GM21619 (cell line): ENCODE measurements at regions not wholly inside any gene's neighbourhood (a gene's known extent, or its start where the extent isn't known, plus 50 kb on each side); places are given as distances from the start of the nearest gene placed in this dataset.

Experiments
- ATAC-seq: cut with Tn5 transposase; IDR thresholded peaks from one replicate; pipeline ENCODE4 v1.9.1; 2021; ENCODE audit not compliant: unreplicated experiment

DNA sequence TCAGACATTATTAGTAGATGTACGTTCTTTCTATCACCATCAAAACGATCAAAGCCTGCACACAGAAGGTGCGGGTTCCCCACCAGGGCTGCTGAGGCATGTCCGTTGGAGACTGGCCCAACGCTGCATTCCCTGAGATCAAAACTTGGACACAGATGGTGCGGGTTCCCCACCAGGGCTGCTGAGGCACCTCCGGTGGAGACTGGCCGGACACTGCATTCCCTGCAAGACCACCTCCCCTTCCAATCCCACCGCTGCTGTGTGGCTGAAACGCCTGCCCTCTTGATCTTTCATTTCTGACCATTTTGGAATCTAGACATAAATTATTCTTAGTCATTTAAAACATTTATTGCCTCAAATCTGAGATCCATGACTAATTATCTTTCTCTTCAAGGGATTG, 254.2 kb upstream of the SALL3 start:
- no peak for ATAC-seq

DNA sequence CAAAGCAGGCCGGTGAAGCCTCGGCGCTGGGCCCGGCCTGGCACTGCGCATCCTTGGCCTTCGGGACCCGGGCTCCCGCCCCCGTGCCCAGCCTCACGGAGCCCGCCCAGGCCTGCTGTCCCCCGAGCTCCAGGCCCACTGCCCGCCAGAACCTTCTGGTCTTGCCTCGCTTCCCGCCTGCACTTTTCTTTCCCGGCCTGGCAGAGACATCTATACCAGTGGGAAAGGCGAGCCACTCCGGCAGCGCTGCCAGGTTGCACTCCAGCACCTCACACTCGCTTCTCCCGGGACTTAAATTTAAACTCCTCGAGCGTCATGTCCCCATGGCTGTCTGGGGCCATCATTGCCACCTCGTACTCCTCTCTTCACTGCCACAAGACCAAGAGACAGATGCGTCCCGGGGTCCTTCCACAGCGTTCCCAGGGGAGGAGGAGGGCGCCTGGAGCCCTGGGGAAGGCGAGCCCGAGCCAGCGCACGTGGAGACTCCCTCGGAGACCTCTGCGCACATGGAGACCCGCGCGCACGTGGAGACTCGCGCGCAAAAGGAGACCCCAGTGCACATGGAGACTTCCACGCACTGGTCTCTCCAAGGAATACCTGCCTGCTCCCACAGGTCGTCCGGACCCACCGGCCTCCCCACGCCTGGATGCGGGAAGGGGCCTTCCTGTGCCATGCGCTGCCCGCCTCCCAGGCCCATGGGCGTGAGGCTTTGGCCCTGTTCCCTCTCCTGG, 253.1 kb upstream of the SALL3 start:
- ATAC-seq = no peak

GRCh38 chr18:78727057-78727739, 252.4 kb upstream of the SALL3 start:
- no peak for ATAC-seq

DNA sequence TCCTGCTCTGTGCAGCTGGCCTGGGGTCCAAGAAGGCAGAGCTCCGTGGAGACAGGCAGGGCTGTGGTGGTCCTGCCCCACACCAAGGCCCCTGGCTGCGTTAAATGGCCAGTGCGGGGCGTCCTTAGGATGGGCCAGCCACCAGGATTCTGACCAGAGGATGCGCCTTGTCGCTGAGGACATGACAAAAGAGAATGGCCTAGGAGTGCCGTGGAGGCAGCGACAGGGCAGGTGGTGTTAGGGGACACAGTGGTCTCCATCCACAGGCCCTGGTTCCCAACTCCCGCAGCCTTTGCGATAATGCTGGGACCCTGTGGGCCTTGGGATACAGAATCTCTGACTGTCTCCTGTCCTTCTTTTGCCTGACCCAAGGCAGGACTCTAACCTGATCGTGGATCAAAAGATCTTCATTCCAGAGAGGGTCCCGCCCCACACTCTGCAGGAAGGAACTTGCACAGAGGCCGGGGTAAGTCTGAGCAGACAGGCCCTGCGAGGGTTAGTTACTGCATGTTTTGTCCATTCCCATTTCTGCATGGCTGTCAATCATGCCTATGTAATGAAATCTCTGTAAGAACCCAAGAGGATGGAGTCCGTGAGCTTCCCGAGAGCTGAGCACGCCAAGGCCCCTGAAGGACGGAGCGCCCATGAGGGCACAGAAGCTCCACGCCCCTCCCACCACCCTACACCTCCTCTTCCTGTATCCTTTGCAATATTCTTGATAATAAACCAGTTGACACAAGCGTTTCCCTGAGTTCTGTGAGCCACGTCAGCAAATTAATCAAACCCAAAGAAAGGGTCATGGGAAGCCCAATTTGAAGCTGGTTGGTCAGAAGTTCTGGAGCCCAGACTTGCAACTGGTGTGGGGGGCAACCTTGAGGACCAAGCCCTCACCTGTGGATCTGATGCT, 251.5 kb upstream of the SALL3 start:
- no peak for ATAC-seq

- no peak for ATAC-seq
These were observed 250.7 kb upstream of the SALL3 start for GRCh38 chr18:78728784-78729467.

GRCh38 chr18:78730546-78730945, 249.1 kb upstream of the SALL3 start:
- no peak for ATAC-seq

DNA sequence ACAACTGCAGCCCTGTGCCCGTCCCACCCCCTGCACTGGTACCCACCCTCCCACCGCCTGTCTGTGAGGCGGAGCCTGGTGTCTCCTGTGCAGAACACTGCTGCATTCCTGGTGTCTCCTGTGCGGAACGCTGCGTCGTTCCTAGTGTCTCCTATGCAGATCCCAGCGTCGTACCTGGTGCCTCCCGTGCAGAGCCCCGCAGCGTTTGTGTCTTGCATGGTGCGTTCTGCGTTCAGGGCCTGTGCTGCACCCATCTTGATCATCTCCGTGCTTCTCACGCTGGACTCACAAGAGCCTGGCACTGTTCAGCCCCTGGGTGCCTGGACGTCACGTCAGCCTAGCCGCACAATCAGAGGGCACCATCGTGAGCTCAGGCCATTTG, 248.6 kb upstream of the SALL3 start:
- ATAC-seq = no peak

- ATAC-seq = no peak
These were observed 248.1 kb upstream of the SALL3 start for GRCh38 chr18:78731398-78732032.

GRCh38 chr18:78732273-78733210, 247.1 kb upstream of the SALL3 start:
- no peak for ATAC-seq

- ATAC-seq = no peak
These were observed 245.6 kb upstream of the SALL3 start for GRCh38 chr18:78733762-78734613.

DNA sequence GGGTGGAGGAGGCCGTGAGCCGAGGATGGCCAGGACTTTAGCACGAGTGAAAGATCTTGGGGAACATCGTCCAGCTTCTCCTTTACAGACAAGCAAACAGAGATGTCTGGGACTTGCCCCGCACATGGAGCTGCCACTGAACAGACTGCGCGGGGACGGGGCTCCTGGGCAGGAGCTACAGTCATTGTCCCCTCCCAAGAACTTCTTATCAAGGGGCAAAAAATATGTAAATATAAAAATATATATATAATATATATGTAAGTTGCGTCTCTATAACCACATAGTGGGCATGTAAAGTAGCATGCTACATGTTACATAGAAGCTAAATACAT, 245.0 kb upstream of the SALL3 start:
- ATAC-seq = no peak

- ATAC-seq = no peak
These were observed 244.2 kb upstream of the SALL3 start for GRCh38 chr18:78735131-78736014.

- ATAC-seq = no peak
These were observed 243.5 kb upstream of the SALL3 start for GRCh38 chr18:78736015-78736690.

DNA sequence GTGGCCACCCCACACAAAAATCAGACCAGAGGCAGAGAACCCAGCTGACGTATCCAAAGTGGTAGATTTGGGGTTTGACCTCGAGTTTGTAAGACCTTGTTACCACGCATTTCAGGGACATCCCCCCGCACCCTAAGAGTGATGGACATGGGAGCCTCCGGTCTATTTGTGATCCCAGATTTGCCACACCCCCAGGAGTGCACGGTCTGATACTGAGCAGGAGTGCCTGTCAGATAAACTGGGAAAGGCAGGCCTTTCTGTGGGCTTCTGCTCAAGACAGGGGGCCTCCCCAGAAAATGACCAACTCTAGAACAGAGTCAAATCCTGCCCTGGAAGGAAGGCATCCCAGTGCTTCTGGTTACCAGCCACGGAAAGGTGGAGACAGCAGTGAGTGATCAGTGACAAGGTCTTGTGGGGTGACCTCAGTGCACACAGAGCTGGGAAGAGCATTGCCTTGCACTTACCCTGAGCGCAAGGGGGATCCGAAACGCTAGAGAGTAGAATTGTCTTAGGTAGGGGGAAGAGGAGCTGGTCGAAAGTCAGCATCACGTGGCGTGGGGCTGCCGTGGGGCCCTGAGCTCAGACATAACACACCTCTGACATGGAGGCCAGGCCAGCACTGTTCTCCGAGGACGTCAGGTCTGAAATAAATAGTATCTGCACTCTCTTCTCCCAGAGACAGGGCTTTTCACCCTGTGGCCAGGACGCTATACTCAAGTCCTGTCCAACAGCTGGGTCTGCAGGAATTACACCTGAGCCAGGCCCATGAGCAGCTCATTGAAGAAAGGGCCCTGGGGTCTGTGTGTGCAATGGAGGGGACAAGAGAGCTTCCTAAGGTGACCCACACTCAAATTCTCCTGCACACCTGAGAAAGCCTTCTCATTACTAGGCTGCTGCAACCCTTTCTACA, 242.4 kb upstream of the SALL3 start:
- ATAC-seq = no peak

- no peak for ATAC-seq
These were observed 241.4 kb upstream of the SALL3 start for GRCh38 chr18:78738076-78738690.

DNA sequence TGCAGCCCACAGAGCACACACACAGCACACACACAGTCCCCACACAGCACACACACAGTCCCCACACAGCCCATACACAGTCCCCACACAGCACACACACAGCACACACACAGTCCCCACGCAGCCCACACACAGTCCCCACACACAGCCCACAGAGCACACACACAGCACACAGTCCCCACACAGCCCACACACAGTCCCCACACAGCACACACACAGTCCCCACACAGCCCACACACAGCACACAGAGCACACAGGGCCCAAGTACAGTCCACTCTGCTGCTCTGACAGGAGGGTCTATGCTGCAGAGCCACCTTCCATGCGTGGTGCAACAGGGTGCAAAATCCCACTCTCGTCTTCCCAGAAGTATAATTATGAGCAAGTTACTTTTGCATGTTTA, 240.5 kb upstream of the SALL3 start:
- ATAC-seq = no peak
